ENCODE measurements at regions not wholly inside any gene's neighbourhood (a gene's known extent, or its start where the extent isn't known, plus 50 kb on each side); places are given as distances from the start of the nearest gene placed in this dataset.

DNA sequence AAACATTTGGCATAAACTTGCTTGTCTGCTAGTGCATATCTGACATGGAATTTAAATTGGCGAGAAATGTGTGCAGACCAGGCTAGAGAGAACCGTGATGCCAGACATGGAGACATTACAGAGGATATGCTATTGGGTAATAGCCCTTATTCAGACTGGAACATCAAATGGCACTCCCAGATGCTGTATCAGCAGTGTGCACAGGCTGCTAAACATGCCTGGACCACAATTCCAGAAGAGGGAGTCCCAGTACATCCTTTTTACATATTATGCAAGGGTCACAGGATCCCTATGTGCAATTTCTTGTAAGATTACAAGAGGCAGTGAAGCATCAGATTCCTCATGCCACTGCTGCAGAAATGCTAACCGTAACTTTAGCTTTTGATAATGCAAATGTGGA is 354.5 kb upstream of the FOXG1 start:
- no peaks in the 10 kb centered on the region for H3K27me3 Mint-ChIP-seq (ENCODE audit: insufficient read depth, unreplicated experiment)
- H3K4me1 Mint-ChIP-seq (ENCODE audit: low read depth, unreplicated experiment), result no peaks in the 10 kb centered on the region
- H3K4me3 Mint-ChIP-seq (ENCODE audit: unreplicated experiment), result no peak overlapping the region
- H3K4me1 ChIP-seq, result no peaks in the 10 kb centered on the region
- peaks cover 13% of the 10 kb centered on the region for H3K9me3 Mint-ChIP-seq (ENCODE audit: unreplicated experiment)
- intact Hi-C loops (cut with micrococcal nuclease; ENCODE audit: unreplicated experiment), result no loop called here
- CTCF ChIA-PET, result no interaction called here
- TF ChIP-seq, protein P1, sequence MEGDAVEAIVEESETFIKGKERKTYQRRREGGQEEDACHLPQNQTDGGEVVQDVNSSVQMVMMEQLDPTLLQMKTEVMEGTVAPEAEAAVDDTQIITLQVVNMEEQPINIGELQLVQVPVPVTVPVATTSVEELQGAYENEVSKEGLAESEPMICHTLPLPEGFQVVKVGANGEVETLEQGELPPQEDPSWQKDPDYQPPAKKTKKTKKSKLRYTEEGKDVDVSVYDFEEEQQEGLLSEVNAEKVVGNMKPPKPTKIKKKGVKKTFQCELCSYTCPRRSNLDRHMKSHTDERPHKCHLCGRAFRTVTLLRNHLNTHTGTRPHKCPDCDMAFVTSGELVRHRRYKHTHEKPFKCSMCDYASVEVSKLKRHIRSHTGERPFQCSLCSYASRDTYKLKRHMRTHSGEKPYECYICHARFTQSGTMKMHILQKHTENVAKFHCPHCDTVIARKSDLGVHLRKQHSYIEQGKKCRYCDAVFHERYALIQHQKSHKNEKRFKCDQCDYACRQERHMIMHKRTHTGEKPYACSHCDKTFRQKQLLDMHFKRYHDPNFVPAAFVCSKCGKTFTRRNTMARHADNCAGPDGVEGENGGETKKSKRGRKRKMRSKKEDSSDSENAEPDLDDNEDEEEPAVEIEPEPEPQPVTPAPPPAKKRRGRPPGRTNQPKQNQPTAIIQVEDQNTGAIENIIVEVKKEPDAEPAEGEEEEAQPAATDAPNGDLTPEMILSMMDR (IDR thresholded peaks at IDR 0.05; ENCODE audit: insufficient read depth in 1 of 2, low read depth in 1 of 2, low read length in 1 of 2, severe bottlenecking in 1 of 2, unreplicated experiment in 1 of 2), result no peak
- DNase-seq, result no peak
- no peak overlapping the region for H3K4me3 ChIP-seq (ENCODE audit: low read depth, low read length)
- no peaks in the 10 kb centered on the region for H3K36me3 ChIP-seq (ENCODE audit: control insufficient read depth, insufficient read depth, low read length)
- H3K27ac Mint-ChIP-seq (ENCODE audit: unreplicated experiment), result no peak overlapping the region
- H3K27me3 ChIP-seq (replicated peaks; ENCODE audit: control insufficient read depth, insufficient read depth, low read length), result no peaks in the 10 kb centered on the region
- no TSS peak for BruUV-seq (replicated peaks)
- POLR2A ChIA-PET, result no interaction called here
- no peaks in the 10 kb centered on the region for H3K9me3 ChIP-seq
- no peaks in the 10 kb centered on the region for H3K36me3 Mint-ChIP-seq (ENCODE audit: insufficient read depth, unreplicated experiment)

DNA sequence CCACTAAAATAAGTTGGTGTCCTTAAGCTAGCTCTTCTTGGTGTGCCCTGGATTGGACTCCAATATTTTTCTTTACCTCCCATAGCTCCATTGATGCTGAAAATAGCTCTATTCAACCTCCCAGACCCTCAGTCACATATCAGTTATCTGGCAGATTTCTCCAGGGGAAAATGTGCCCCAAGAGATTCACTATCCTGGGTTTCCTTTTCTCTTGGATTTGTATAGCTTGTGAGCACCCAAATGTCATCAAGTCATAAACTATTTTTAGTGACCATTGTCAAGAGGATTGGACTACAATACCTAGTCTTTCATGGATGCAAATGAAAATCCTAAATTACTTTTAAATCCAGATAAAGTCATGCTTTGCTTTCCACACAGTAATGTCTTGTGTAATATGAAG is 339.6 kb upstream of the FOXG1 start:
- no peaks in the 10 kb centered on the region for H3K27me3 ChIP-seq (replicated peaks; ENCODE audit: control insufficient read depth, insufficient read depth, low read length)
- no peaks in the 10 kb centered on the region for H3K4me1 ChIP-seq
- Mint-ChIP-seq H3K4me3 (ENCODE audit: unreplicated experiment) (no peak overlapping the region), H3K27me3 (ENCODE audit: insufficient read depth, unreplicated experiment) (no peaks in the 10 kb centered on the region), H3K27ac (ENCODE audit: unreplicated experiment) (no peak overlapping the region), H3K36me3 (ENCODE audit: insufficient read depth, unreplicated experiment) (no peaks in the 10 kb centered on the region), H3K9me3 (ENCODE audit: unreplicated experiment) (peaks cover 11% of the 10 kb centered on the region), H3K4me1 (ENCODE audit: low read depth, unreplicated experiment) (no peaks in the 10 kb centered on the region)
- ChIA-PET POLR2A (no interaction called here), CTCF (no interaction called here)
- no peak overlapping the region for H3K4me3 ChIP-seq (ENCODE audit: low read depth, low read length)
- intact Hi-C loops (cut with micrococcal nuclease; ENCODE audit: unreplicated experiment), result no loop called here
- no TSS peak for BruUV-seq (replicated peaks)
- no peak for DNase-seq
- peaks cover 15% of the 10 kb centered on the region; the same call in 1 of the 2 replicates for H3K9me3 ChIP-seq
- TF ChIP-seq, protein P1 (IDR thresholded peaks at IDR 0.05; ENCODE audit: insufficient read depth in 1 of 2, low read depth in 1 of 2, low read length in 1 of 2, severe bottlenecking in 1 of 2, unreplicated experiment in 1 of 2), result no peak
- no peaks in the 10 kb centered on the region for H3K36me3 ChIP-seq (ENCODE audit: control insufficient read depth, insufficient read depth, low read length)

DNA sequence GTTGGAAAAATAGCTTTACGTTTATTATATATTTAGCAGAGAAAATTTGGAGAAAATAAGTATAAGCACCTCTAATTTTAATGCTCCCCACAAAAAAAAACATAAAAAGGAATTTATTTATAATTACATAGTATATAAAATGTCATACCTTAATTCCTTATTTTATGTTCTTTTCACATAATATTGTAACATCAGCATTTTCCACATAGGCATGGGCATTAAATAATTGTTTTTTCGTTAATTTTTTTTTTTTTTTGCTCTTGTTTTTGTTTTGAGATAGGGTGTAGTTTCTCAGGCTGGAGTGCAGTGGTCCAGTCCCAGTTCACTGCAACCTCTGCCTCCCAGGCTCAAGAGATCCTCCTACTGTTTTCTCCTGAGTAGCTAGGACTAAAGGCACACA is 329.8 kb upstream of the FOXG1 start:
- Mint-ChIP-seq H3K27me3 (ENCODE audit: insufficient read depth, unreplicated experiment) (no peaks in the 10 kb centered on the region), H3K4me1 (ENCODE audit: low read depth, unreplicated experiment) (no peaks in the 10 kb centered on the region), H3K4me3 (ENCODE audit: unreplicated experiment) (no peak overlapping the region), H3K9me3 (ENCODE audit: unreplicated experiment) (no peaks in the 10 kb centered on the region), H3K36me3 (ENCODE audit: insufficient read depth, unreplicated experiment) (no peaks in the 10 kb centered on the region), H3K27ac (ENCODE audit: unreplicated experiment) (no peak overlapping the region)
- Histone ChIP-seq H3K4me3 (ENCODE audit: low read depth, low read length) (no peak overlapping the region), H3K36me3 (ENCODE audit: control insufficient read depth, insufficient read depth, low read length) (no peaks in the 10 kb centered on the region), H3K4me1 (no peaks in the 10 kb centered on the region), H3K9me3 (no peaks in the 10 kb centered on the region), H3K27me3 (replicated peaks; ENCODE audit: control insufficient read depth, insufficient read depth, low read length) (no peaks in the 10 kb centered on the region)
- intact Hi-C loops (cut with micrococcal nuclease; ENCODE audit: unreplicated experiment), result no loop called here
- BruUV-seq (replicated peaks), result no TSS peak
- POLR2A ChIA-PET, result no interaction called here
- CTCF ChIA-PET, result no interaction called here
- DNase-seq, result no peak
- TF ChIP-seq, protein P1 (IDR thresholded peaks at IDR 0.05; ENCODE audit: insufficient read depth in 1 of 2, low read depth in 1 of 2, low read length in 1 of 2, severe bottlenecking in 1 of 2, unreplicated experiment in 1 of 2), result no peak

Data from Caco-2 (cell line).